ENCODE measurements at regions not wholly inside any gene's neighbourhood (a gene's known extent, or its start where the extent isn't known, plus 50 kb on each side); places are given as distances from the start of the nearest gene placed in this dataset.

GRCh38 chr3:72318504-72319193 is 529.6 kb downstream of the SHQ1 start:
- DNase-seq: no peak

- peak; percentile 41 for DNase-seq
These were observed 530.8 kb downstream of the SHQ1 start for GRCh38 chr3:72317491-72317890.

- no peak for DNase-seq
These were observed 531.6 kb downstream of the SHQ1 start for GRCh38 chr3:72316501-72317279.

GRCh38 chr3:72313308-72313707 is 528.4 kb upstream of the PROK2 start:
- no peak for DNase-seq

GRCh38 chr3:72312339-72312738 is 527.4 kb upstream of the PROK2 start:
- DNase-seq: no peak

- no peak for DNase-seq
These were observed 526.5 kb upstream of the PROK2 start for GRCh38 chr3:72311425-72311824.

- DNase-seq: peak; percentile 94
These were observed 525.8 kb upstream of the PROK2 start for GRCh38 chr3:72310419-72311380.

- no peak for DNase-seq
These were observed 524.9 kb upstream of the PROK2 start for GRCh38 chr3:72309661-72310418.

- no peak for DNase-seq
These were observed 523.7 kb upstream of the PROK2 start for GRCh38 chr3:72308641-72309040.

- peak; percentile 79 for DNase-seq
These were observed 522.6 kb upstream of the PROK2 start for GRCh38 chr3:72307438-72308115.

- DNase-seq: peak; percentile 54
These were observed 521.9 kb upstream of the PROK2 start for GRCh38 chr3:72306800-72307341.

GRCh38 chr3:72303926-72304325 is 519.0 kb upstream of the PROK2 start:
- peak; percentile 96 for DNase-seq

- no peak for DNase-seq
These were observed 516.8 kb upstream of the PROK2 start for GRCh38 chr3:72301779-72302178.

- no peak for DNase-seq
These were observed 515.7 kb upstream of the PROK2 start for GRCh38 chr3:72300621-72301020.

GRCh38 chr3:72299823-72300222 is 514.9 kb upstream of the PROK2 start:
- DNase-seq: no peak

- peak; percentile 97 for DNase-seq
These were observed 514.4 kb upstream of the PROK2 start for GRCh38 chr3:72299321-72299802.

- no peak for DNase-seq
These were observed 513.5 kb upstream of the PROK2 start for GRCh38 chr3:72298201-72299152.

- no peak for DNase-seq
These were observed 512.5 kb upstream of the PROK2 start for GRCh38 chr3:72297481-72297880.

GRCh38 chr3:72296477-72297111 is 511.6 kb upstream of the PROK2 start:
- DNase-seq: no peak

Data from dermis blood vessel endothelial cell (primary cell).